Liver (tissue), 8 donors: ENCODE measurements at regions not wholly inside any gene's neighbourhood (a gene's known extent, or its start where the extent isn't known, plus 50 kb on each side); places are given as distances from the start of the nearest gene placed in this dataset.

Experiments
- DNase-seq: peaks from one replicate; pipeline ENCODE4 v3.0.0-alpha.2; 2017; ENCODE audit warnings: low spot score
- H3K27ac ChIP-seq, 2 donors: one replicate each; pipeline ENCODE4 v1.7.0; 2013; ENCODE audit warnings: inconsistent platforms in 2 of 2, low read length in 2 of 2, control low read depth in 1 of 2, low read depth in 1 of 2, mild to moderate bottlenecking in 1 of 2
- H3K27me3 ChIP-seq, 4 donors: one replicate each; pipeline versions ENCODE4 v1.6.1 to v1.7.0; 2013; ENCODE audit warnings: low read length in 3 of 4, inconsistent platforms in 1 of 4, mild to moderate bottlenecking in 1 of 4, moderate library complexity in 1 of 4; ENCODE audit not compliant: control insufficient read depth in 4 of 4, insufficient read depth in 4 of 4
- H3K36me3 ChIP-seq, 4 donors: one replicate each; pipeline versions ENCODE4 v1.6.1 to v1.7.0; 2013; ENCODE audit warnings: low read length in 3 of 4, mild to moderate bottlenecking in 3 of 4, low read depth in 1 of 4, moderate library complexity in 1 of 4; ENCODE audit not compliant: control insufficient read depth in 4 of 4, insufficient read depth in 3 of 4
- H3K4me1 ChIP-seq, 4 donors: one replicate each; pipeline versions ENCODE4 v1.6.1 to v1.7.0; 2013; ENCODE audit warnings: low read length in 3 of 4, mild to moderate bottlenecking in 3 of 4, moderate library complexity in 1 of 4; ENCODE audit not compliant: control insufficient read depth in 4 of 4, insufficient read depth in 4 of 4
- H3K4me3 ChIP-seq, 3 donors: one replicate each; pipeline versions ENCODE4 v1.6.1 to v1.7.0; 2013; ENCODE audit warnings: low read length in 3 of 3, control low read depth in 1 of 3, low read depth in 1 of 3, mild to moderate bottlenecking in 1 of 3
- H3K9ac ChIP-seq, 2 donors: one replicate each; pipeline ENCODE4 v1.7.0; 2013; ENCODE audit warnings: low read length in 2 of 2, mild to moderate bottlenecking in 2 of 2, moderate library complexity in 2 of 2, control low read depth in 1 of 2, low read depth in 1 of 2
- H3K9me3 ChIP-seq, 4 donors: one replicate each; pipeline versions ENCODE4 v1.6.1 to v1.7.0; 2013; ENCODE audit warnings: low read length in 3 of 4; ENCODE audit not compliant: control insufficient read depth in 4 of 4
- FOXA1 ChIP-seq: IDR thresholded peaks from 2 replicates; pipeline ENCODE4 v1.6.1; 2016; ENCODE audit warnings: antibody characterized with exemption
- FOXA2 ChIP-seq: IDR thresholded peaks from 2 replicates; pipeline ENCODE4 v1.6.1; 2016; ENCODE audit warnings: antibody characterized with exemption
- GABPA ChIP-seq, 2 donors: IDR thresholded peaks in 1 of 2; conservative IDR thresholded peaks in 1 of 2; 2 replicates each; pipeline ENCODE4 v1.6.1; 2016; ENCODE audit warnings: antibody characterized with exemption in 2 of 2, mild to moderate bottlenecking in 1 of 2, moderate library complexity in 1 of 2
- HNF4A ChIP-seq, 2 donors: conservative IDR thresholded peaks; 2 replicates each; pipeline ENCODE4 v1.6.1; 2016; ENCODE audit warnings: antibody characterized with exemption in 2 of 2, mild to moderate bottlenecking in 2 of 2
- HNF4G ChIP-seq: IDR thresholded peaks from 2 replicates; pipeline ENCODE4 v1.6.1; 2016; ENCODE audit warnings: antibody characterized with exemption
- JUND ChIP-seq, 2 donors: IDR thresholded peaks; 2 replicates each; pipeline ENCODE4 v1.6.1; 2016; ENCODE audit warnings: antibody characterized with exemption in 2 of 2
- NR2F2 ChIP-seq: IDR thresholded peaks from 2 replicates; pipeline ENCODE4 v1.6.1; 2016; ENCODE audit warnings: antibody characterized with exemption
- RAD21 ChIP-seq, 2 donors: IDR thresholded peaks; 2 replicates each; pipeline ENCODE4 v1.6.1; 2016; ENCODE audit warnings: antibody characterized with exemption in 2 of 2, mild to moderate bottlenecking in 2 of 2
- RXRA ChIP-seq, 2 donors: IDR thresholded peaks; 2 replicates each; pipeline ENCODE4 v1.6.1; 2017 to 2018; ENCODE audit warnings: antibody characterized with exemption in 2 of 2, mild to moderate bottlenecking in 1 of 2
- SP1 ChIP-seq: IDR thresholded peaks from 2 replicates; pipeline ENCODE4 v1.6.1; 2018; ENCODE audit warnings: antibody characterized with exemption, mild to moderate bottlenecking
- TAF1 ChIP-seq: conservative IDR thresholded peaks from 2 replicates; pipeline ENCODE4 v1.6.1; 2016; ENCODE audit warnings: antibody characterized with exemption, mild to moderate bottlenecking
- YY1 ChIP-seq: IDR thresholded peaks from 2 replicates; pipeline ENCODE4 v1.6.1; 2016; ENCODE audit warnings: antibody characterized with exemption, mild to moderate bottlenecking
- WGBS: extraction: QIAGEN DNeasy Blood & Tissue Kit; methylation state at CpG from one replicate; pipeline ENCODE4 v1.1.7; 2013; 5-methylcytosine and 5-hydroxymethylcytosine counted together
- TF ChIP-seq, protein P1 (sequence below): IDR thresholded peaks from 2 replicates; pipeline ENCODE4 v1.6.1; 2016; ENCODE audit warnings: antibody characterized with exemption
- TF ChIP-seq, protein P2 (sequence below): IDR thresholded peaks from 2 replicates; pipeline ENCODE4 v1.6.1; 2016; ENCODE audit warnings: antibody characterized with exemption
- TF ChIP-seq, protein P3 (sequence below): IDR thresholded peaks from 2 replicates; pipeline ENCODE4 v1.6.1; 2016; ENCODE audit warnings: antibody characterized with exemption, mild to moderate bottlenecking
- TF ChIP-seq, protein P4 (sequence below): fragments of 150-350 bp; IDR thresholded peaks from 2 replicates; pipeline ENCODE4 v1.5.1; 2017; ENCODE audit warnings: improper control_type of control experiment, low read depth, low read length; ENCODE audit not compliant: missing input control
- TF ChIP-seq, protein P5 (sequence below): IDR thresholded peaks from 2 replicates; pipeline ENCODE4 v1.6.1; 2016; ENCODE audit warnings: antibody characterized with exemption
- donor health status: healthy.
- donor health status: healthy.
- donor health status: healthy.
- donor health status: healthy.
- donor health status: healthy.

DNA sequence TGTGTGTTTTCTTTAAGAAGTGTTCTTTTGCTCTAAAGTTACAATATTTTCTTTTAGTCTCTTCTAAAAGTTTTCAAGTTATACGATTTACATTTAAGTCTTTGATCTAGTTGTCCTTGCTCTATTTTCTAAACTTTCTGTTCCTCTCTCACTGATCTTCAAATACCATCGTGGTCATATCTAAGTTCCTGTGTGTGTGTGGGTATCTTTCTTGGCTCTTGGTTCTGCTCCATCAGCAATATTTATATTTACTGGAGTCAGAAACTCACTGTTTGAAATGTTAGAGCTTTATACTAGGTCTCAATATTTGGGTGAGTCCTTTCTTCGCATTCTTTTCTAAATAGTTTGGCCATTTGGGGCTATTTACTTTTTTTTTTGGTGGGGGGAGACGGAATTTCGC is 77.3 kb downstream of the COPS8 start:
- Histone ChIP-seq H3K27ac (no peak overlapping the region), H3K36me3 (no peaks in the 10 kb centered on the region), H3K4me1 (no peaks in the 10 kb centered on the region), H3K27me3 (peaks cover 0 to 7% (median 2%) of the 10 kb centered on the region in 4 donors), H3K4me3 (no peak overlapping the region), H3K9me3 (peaks cover 0 to 2% (median under 1%) of the 10 kb centered on the region in 4 donors), H3K9ac (no peak overlapping the region)
- DNase-seq: no peak
- WGBS: 72% methylated on average over 5 of the region's 5 CpGs
- TF ChIP-seq, protein P1, sequence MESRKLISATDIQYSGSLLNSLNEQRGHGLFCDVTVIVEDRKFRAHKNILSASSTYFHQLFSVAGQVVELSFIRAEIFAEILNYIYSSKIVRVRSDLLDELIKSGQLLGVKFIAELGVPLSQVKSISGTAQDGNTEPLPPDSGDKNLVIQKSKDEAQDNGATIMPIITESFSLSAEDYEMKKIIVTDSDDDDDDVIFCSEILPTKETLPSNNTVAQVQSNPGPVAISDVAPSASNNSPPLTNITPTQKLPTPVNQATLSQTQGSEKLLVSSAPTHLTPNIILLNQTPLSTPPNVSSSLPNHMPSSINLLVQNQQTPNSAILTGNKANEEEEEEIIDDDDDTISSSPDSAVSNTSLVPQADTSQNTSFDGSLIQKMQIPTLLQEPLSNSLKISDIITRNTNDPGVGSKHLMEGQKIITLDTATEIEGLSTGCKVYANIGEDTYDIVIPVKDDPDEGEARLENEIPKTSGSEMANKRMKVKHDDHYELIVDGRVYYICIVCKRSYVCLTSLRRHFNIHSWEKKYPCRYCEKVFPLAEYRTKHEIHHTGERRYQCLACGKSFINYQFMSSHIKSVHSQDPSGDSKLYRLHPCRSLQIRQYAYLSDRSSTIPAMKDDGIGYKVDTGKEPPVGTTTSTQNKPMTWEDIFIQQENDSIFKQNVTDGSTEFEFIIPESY: no peak
- TF ChIP-seq YY1: no peak
- TF ChIP-seq FOXA2: no peak
- TF ChIP-seq RXRA (IDR thresholded peaks at IDR 0.05): no peak
- no peak for TF ChIP-seq HNF4G
- TF ChIP-seq FOXA1: no peak
- no peak for TF ChIP-seq SP1
- TF ChIP-seq, protein P2, sequence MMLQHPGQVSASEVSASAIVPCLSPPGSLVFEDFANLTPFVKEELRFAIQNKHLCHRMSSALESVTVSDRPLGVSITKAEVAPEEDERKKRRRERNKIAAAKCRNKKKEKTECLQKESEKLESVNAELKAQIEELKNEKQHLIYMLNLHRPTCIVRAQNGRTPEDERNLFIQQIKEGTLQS: no peak
- TF ChIP-seq NR2F2: no peak
- TF ChIP-seq JUND (IDR thresholded peaks at IDR 0.05): no peak
- no peak for TF ChIP-seq RAD21 (IDR thresholded peaks at IDR 0.05)
- no peak for TF ChIP-seq TAF1
- TF ChIP-seq, protein P3, sequence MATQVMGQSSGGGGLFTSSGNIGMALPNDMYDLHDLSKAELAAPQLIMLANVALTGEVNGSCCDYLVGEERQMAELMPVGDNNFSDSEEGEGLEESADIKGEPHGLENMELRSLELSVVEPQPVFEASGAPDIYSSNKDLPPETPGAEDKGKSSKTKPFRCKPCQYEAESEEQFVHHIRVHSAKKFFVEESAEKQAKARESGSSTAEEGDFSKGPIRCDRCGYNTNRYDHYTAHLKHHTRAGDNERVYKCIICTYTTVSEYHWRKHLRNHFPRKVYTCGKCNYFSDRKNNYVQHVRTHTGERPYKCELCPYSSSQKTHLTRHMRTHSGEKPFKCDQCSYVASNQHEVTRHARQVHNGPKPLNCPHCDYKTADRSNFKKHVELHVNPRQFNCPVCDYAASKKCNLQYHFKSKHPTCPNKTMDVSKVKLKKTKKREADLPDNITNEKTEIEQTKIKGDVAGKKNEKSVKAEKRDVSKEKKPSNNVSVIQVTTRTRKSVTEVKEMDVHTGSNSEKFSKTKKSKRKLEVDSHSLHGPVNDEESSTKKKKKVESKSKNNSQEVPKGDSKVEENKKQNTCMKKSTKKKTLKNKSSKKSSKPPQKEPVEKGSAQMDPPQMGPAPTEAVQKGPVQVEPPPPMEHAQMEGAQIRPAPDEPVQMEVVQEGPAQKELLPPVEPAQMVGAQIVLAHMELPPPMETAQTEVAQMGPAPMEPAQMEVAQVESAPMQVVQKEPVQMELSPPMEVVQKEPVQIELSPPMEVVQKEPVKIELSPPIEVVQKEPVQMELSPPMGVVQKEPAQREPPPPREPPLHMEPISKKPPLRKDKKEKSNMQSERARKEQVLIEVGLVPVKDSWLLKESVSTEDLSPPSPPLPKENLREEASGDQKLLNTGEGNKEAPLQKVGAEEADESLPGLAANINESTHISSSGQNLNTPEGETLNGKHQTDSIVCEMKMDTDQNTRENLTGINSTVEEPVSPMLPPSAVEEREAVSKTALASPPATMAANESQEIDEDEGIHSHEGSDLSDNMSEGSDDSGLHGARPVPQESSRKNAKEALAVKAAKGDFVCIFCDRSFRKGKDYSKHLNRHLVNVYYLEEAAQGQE: no peak
- no peak for TF ChIP-seq GABPA (IDR thresholded peaks at IDR 0.05 in 1 of 2, conservative IDR thresholded peaks at IDR 0.05 in 1 of 2)

DNA sequence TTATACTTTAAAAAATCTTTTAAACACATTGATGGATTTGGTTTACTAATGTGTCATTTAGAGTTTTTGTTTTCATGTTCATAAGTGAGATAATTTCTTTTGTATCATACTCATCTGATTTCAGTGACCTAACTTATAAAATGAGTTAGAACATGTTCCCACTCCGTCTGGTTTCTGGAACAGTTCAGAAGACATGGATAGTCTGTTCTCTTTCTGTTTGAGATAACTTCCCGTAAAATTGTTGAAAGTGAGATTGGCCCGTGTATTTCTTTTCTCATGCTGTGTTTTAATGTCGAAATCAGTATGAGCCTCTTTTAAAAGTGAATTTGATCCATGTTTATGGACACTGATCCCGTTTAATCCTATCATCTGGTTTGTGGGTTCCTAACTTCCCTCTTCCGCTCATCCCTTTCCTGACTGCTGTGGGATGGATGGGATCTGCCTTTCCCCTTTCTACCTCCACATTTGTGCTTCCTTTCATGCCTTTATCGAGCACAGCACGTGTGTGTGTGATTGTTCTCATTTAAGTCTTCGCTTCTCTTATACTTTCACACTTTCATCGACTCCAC is 78.9 kb downstream of the COPS8 start:
- WGBS: 73% methylated on average over 10 of the region's 10 CpGs
- Histone ChIP-seq H3K27ac (no peak overlapping the region), H3K9ac (no peak overlapping the region)
- TF ChIP-seq, protein P4, sequence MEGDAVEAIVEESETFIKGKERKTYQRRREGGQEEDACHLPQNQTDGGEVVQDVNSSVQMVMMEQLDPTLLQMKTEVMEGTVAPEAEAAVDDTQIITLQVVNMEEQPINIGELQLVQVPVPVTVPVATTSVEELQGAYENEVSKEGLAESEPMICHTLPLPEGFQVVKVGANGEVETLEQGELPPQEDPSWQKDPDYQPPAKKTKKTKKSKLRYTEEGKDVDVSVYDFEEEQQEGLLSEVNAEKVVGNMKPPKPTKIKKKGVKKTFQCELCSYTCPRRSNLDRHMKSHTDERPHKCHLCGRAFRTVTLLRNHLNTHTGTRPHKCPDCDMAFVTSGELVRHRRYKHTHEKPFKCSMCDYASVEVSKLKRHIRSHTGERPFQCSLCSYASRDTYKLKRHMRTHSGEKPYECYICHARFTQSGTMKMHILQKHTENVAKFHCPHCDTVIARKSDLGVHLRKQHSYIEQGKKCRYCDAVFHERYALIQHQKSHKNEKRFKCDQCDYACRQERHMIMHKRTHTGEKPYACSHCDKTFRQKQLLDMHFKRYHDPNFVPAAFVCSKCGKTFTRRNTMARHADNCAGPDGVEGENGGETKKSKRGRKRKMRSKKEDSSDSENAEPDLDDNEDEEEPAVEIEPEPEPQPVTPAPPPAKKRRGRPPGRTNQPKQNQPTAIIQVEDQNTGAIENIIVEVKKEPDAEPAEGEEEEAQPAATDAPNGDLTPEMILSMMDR: no peak
- TF ChIP-seq HNF4A (conservative IDR thresholded peaks at IDR 0.05) (no peak), HNF4G (no peak), FOXA1 (no peak), RAD21 (IDR thresholded peaks at IDR 0.05) (no peak), YY1 (no peak), TAF1 (no peak), RXRA (IDR thresholded peaks at IDR 0.05) (no peak), JUND (IDR thresholded peaks at IDR 0.05) (no peak)
- TF ChIP-seq, protein P2: no peak
- TF ChIP-seq, protein P5, sequence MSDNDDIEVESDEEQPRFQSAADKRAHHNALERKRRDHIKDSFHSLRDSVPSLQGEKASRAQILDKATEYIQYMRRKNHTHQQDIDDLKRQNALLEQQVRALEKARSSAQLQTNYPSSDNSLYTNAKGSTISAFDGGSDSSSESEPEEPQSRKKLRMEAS: no peak
- TF ChIP-seq, protein P1: no peak
- TF ChIP-seq, protein P3: no peak

More for the DNA sequence above, 78.9 kb downstream of the COPS8 start:
- no peak for DNase-seq
- no peaks in the 10 kb centered on the region for H3K36me3 ChIP-seq
- peaks cover 0 to 8% (median 3%) of the 10 kb centered on the region in 4 donors for H3K9me3 ChIP-seq
- H3K27me3 ChIP-seq: peaks cover 0 to 7% (median 2%) of the 10 kb centered on the region in 4 donors
- no peak overlapping the region for H3K4me3 ChIP-seq
- no peaks in the 10 kb centered on the region for H3K4me1 ChIP-seq
